Esophagus squamous epithelium (tissue), 4 donors: ENCODE measurements at regions not wholly inside any gene's neighbourhood (a gene's known extent, or its start where the extent isn't known, plus 50 kb on each side); places are given as distances from the start of the nearest gene placed in this dataset.

Source experiments
- CTCF ChIP-seq, 6 experiments: fragments of 450-650 bp in 4 of 6; fragments of 200-600 bp in 2 of 6; sonication (generic) in 2 of 6; IDR thresholded peaks; one replicate each; pipeline ENCODE4 v1.5.1; 2016 to 2019; ENCODE audit warnings: antibody characterized with exemption in 6 of 6, mild to moderate bottlenecking in 4 of 6, moderate library complexity in 4 of 6
- POLR2A ChIP-seq, 4 donors: fragments of 450-650 bp; IDR thresholded peaks; one replicate each; pipeline ENCODE4 v1.6.1; 2017; ENCODE audit warnings: antibody characterized with exemption in 4 of 4, mild to moderate bottlenecking in 4 of 4, moderate library complexity in 3 of 4

GRCh38 chr10:21424459-21424861 lies 101.0 kb downstream of the SKIDA1 start:
- TF ChIP-seq CTCF (IDR thresholded peaks at IDR 0.05): no peak
- TF ChIP-seq POLR2A (IDR thresholded peaks at IDR 0.05): no peak
